Keratinocyte (primary cell): ENCODE measurements at regions not wholly inside any gene's neighbourhood (a gene's known extent, or its start where the extent isn't known, plus 50 kb on each side); places are given as distances from the start of the nearest gene placed in this dataset.

ENCODE experiments used
- DNase-seq: peaks from one replicate; pipeline ENCODE4 v3.0.0-alpha.2; 2011; ENCODE audit warnings: low read depth, missing footprints, low spot score
- FAIRE-seq: peaks from 2 replicates; lab custom pipeline; 2011; peaks lifted over from hg19 to GRCh38; lab: Jason Lieb, UNC
- H2AFZ ChIP-seq: 2 replicates; pipeline ENCODE4 v1.6.0; 2012; ENCODE audit warnings: low read length, control low read depth, inconsistent platforms; ENCODE audit not compliant: control insufficient read depth
- H3K27ac ChIP-seq: 2 replicates; pipeline ENCODE4 v1.5.1; 2011; ENCODE audit warnings: low read length; ENCODE audit not compliant: control insufficient read depth, insufficient read depth
- H3K27me3 ChIP-seq: 3 replicates; pipeline ENCODE4 v1.6.0; 2011; ENCODE audit warnings: low read length; ENCODE audit not compliant: control insufficient read depth, insufficient read depth; ENCODE audit errors: extremely low read depth
- H3K36me3 ChIP-seq, 2 experiments: 2 replicates in 1 of 2; 3 replicates in 1 of 2; pipeline ENCODE4 v1.5.1; 2011; ENCODE audit warnings: low read length in 2 of 2, mild to moderate bottlenecking in 1 of 2; ENCODE audit not compliant: control insufficient read depth in 2 of 2, insufficient read depth in 2 of 2; ENCODE audit errors: extremely low read depth in 1 of 2
- H3K4me1 ChIP-seq: 3 replicates; pipeline ENCODE4 v1.5.1; 2011; ENCODE audit warnings: low read length; ENCODE audit not compliant: control insufficient read depth, insufficient read depth; ENCODE audit errors: extremely low read depth
- H3K4me2 ChIP-seq: 3 replicates; pipeline ENCODE4 v1.6.0; 2011; ENCODE audit warnings: low read depth, low read length; ENCODE audit not compliant: control insufficient read depth, insufficient read depth; ENCODE audit errors: extremely low read depth
- H3K4me3 ChIP-seq, 3 experiments: fragments of 200-600 bp in 1 of 3; sonication (generic) in 1 of 3; 2 replicates in 2 of 3; 3 replicates in 1 of 3; pipeline ENCODE4 v1.5.1; 2011 to 2016; ENCODE audit warnings: low read length in 3 of 3, mild to moderate bottlenecking in 3 of 3, control low read depth in 2 of 3, inconsistent platforms in 1 of 3, low read depth in 1 of 3, mixed read lengths in 1 of 3, mixed run types in 1 of 3, moderate library complexity in 1 of 3; ENCODE audit not compliant: control insufficient read depth in 2 of 3, insufficient read depth in 2 of 3; ENCODE audit errors: extremely low read depth in 1 of 3
- H3K79me2 ChIP-seq: 2 replicates; pipeline ENCODE4 v1.6.0; 2012; ENCODE audit warnings: low read length; ENCODE audit not compliant: control insufficient read depth, insufficient read depth
- H3K9ac ChIP-seq: 3 replicates; pipeline ENCODE4 v1.6.0; 2011; ENCODE audit warnings: low read length; ENCODE audit not compliant: control insufficient read depth, insufficient read depth; ENCODE audit errors: extremely low read depth
- H3K9me1 ChIP-seq: 3 replicates; pipeline ENCODE4 v1.6.0; 2011; ENCODE audit warnings: low read length; ENCODE audit not compliant: control insufficient read depth, insufficient read depth; ENCODE audit errors: extremely low read depth
- H3K9me3 ChIP-seq: 2 replicates; pipeline ENCODE4 v1.5.1; 2012; ENCODE audit warnings: low read depth, low read length; ENCODE audit not compliant: control insufficient read depth
- H4K20me1 ChIP-seq: 3 replicates; pipeline ENCODE4 v1.6.0; 2011; ENCODE audit warnings: low read length; ENCODE audit not compliant: control insufficient read depth, insufficient read depth; ENCODE audit errors: extremely low read depth
- CTCF ChIP-seq, 3 experiments: IDR thresholded peaks in 1 of 3; conservative IDR thresholded peaks in 1 of 3; optimal IDR thresholded peaks in 1 of 3; 2 replicates in 2 of 3; 3 replicates in 1 of 3; pipeline versions ENCODE3 to v1.5.1; 2011; ENCODE audit warnings: low read length in 3 of 3, mild to moderate bottlenecking in 3 of 3, moderate library complexity in 2 of 3, control low read depth in 1 of 3, inconsistent platforms in 1 of 3; ENCODE audit not compliant: insufficient read depth in 2 of 3; ENCODE audit errors: extremely low read depth in 1 of 3
- EZH2 ChIP-seq: IDR thresholded peaks from one replicate; pipeline ENCODE4 v1.6.1; 2012; ENCODE audit warnings: inconsistent platforms, mild to moderate bottlenecking, low read length, moderate library complexity
- dilution Hi-C: fragments of 300-500 bp; cut with MboI; formaldehyde crosslinking; loops from one replicate; pipeline ENCODE4 v1.7.0; 2020; ENCODE audit warnings: low sequenced_read_pairs; ENCODE audit not compliant: extremely low pct_ligation_motif_present

- no peak overlapping the region for H2AFZ ChIP-seq
- FAIRE-seq (no peak), DNase-seq (no peak)
- no peaks in the 10 kb centered on the region for H3K9me3 ChIP-seq
- no peak overlapping the region for H3K4me3 ChIP-seq
- H3K27ac ChIP-seq = no peak overlapping the region
- H3K36me3 ChIP-seq = no peaks in the 10 kb centered on the region
- H4K20me1 ChIP-seq = no peaks in the 10 kb centered on the region
- H3K27me3 ChIP-seq = no peaks in the 10 kb centered on the region
- H3K9me1 ChIP-seq = no peaks in the 10 kb centered on the region
- TF ChIP-seq EZH2 (no peak), CTCF (optimal IDR thresholded peaks at IDR 0.05 in 1 of 3, IDR thresholded peaks at IDR 0.05 in 1 of 3, conservative IDR thresholded peaks at IDR 0.05 in 1 of 3; ENCODE audit: extremely low read depth in 1 of 3, insufficient read depth in 2 of 3, low read length in 3 of 3) (no peak)
- no peak overlapping the region for H3K4me2 ChIP-seq
- no peaks in the 10 kb centered on the region for H3K4me1 ChIP-seq
- H3K9ac ChIP-seq = no peak overlapping the region
- no peaks in the 10 kb centered on the region for H3K79me2 ChIP-seq
- dilution Hi-C loops = no loop called here
Observed at GRCh38 chr1:5623399-5623798, 368.8 kb downstream of the NPHP4 start.

GRCh38 chr1:5622412-5622811 lies 369.8 kb downstream of the NPHP4 start:
- no peak overlapping the region for H3K4me2 ChIP-seq
- H3K9me3 ChIP-seq = no peaks in the 10 kb centered on the region
- TF ChIP-seq EZH2 (no peak), CTCF (optimal IDR thresholded peaks at IDR 0.05 in 1 of 3, IDR thresholded peaks at IDR 0.05 in 1 of 3, conservative IDR thresholded peaks at IDR 0.05 in 1 of 3; ENCODE audit: extremely low read depth in 1 of 3, insufficient read depth in 2 of 3, low read length in 3 of 3) (no peak)
- no peaks in the 10 kb centered on the region for H3K4me1 ChIP-seq
- FAIRE-seq (no peak), DNase-seq (no peak)
- no peaks in the 10 kb centered on the region for H4K20me1 ChIP-seq
- no peaks in the 10 kb centered on the region for H3K36me3 ChIP-seq
- H2AFZ ChIP-seq = no peak overlapping the region
- no peak overlapping the region for H3K4me3 ChIP-seq
- dilution Hi-C loops = no loop called here
- H3K27me3 ChIP-seq = no peaks in the 10 kb centered on the region
- H3K79me2 ChIP-seq = no peaks in the 10 kb centered on the region
- H3K9me1 ChIP-seq = no peaks in the 10 kb centered on the region
- no peak overlapping the region for H3K9ac ChIP-seq
- no peak overlapping the region for H3K27ac ChIP-seq
